Adrenal gland (tissue), 5 donors: ENCODE measurements at regions not wholly inside any gene's neighbourhood (a gene's known extent, or its start where the extent isn't known, plus 50 kb on each side); places are given as distances from the start of the nearest gene placed in this dataset.

Experiments
- POLR2A ChIP-seq, 2 donors: fragments of 450-650 bp; IDR thresholded peaks; one replicate each; pipeline ENCODE4 v1.6.1; 2017; ENCODE audit warnings: antibody characterized with exemption in 2 of 2, mild to moderate bottlenecking in 2 of 2, moderate library complexity in 1 of 2
- TF ChIP-seq, protein P1 (sequence below), 6 experiments: fragments of 450-650 bp in 4 of 6; fragments of 200-600 bp in 2 of 6; sonication (generic) in 1 of 6; IDR thresholded peaks; 1 replicate in 5 of 6; 2 replicates in 1 of 6; pipeline versions ENCODE4 v1.5.1 to v1.8.0; 2016 to 2021; ENCODE audit warnings: antibody characterized with exemption in 6 of 6, mild to moderate bottlenecking in 2 of 6, moderate library complexity in 1 of 6
- donor health status: DM: no; HTN: no; CAD: no.

DNA sequence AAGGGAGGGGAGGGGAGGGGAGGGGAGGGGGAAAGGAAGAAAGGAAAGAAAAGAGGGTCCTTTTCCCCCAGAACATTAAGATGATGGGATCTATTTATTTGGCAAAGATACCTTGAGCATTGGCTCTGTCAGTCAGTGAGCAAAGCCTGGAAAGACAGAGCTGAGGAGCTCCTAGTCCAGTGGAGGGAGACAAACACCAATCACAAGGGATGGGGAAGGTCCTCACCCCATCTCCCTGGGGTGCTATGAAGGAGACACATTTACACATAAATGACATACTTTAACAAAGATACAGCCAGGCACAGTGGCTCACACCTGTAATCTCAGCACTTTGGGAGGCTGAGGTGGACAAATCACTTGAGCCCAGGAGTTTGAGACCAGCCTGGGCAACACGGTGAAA is 154.9 kb upstream of the TIAM1 start:
- no peak for TF ChIP-seq POLR2A (IDR thresholded peaks at IDR 0.05)
- TF ChIP-seq, protein P1, sequence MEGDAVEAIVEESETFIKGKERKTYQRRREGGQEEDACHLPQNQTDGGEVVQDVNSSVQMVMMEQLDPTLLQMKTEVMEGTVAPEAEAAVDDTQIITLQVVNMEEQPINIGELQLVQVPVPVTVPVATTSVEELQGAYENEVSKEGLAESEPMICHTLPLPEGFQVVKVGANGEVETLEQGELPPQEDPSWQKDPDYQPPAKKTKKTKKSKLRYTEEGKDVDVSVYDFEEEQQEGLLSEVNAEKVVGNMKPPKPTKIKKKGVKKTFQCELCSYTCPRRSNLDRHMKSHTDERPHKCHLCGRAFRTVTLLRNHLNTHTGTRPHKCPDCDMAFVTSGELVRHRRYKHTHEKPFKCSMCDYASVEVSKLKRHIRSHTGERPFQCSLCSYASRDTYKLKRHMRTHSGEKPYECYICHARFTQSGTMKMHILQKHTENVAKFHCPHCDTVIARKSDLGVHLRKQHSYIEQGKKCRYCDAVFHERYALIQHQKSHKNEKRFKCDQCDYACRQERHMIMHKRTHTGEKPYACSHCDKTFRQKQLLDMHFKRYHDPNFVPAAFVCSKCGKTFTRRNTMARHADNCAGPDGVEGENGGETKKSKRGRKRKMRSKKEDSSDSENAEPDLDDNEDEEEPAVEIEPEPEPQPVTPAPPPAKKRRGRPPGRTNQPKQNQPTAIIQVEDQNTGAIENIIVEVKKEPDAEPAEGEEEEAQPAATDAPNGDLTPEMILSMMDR (IDR thresholded peaks at IDR 0.05): no peak
